Peyer's patch (tissue), 4 donors: ENCODE measurements at regions not wholly inside any gene's neighbourhood (a gene's known extent, or its start where the extent isn't known, plus 50 kb on each side); places are given as distances from the start of the nearest gene placed in this dataset.

ENCODE experiments used
- CTCF ChIP-seq, 6 experiments: fragments of 450-650 bp in 4 of 6; fragments of 200-600 bp in 2 of 6; sonication (generic) in 1 of 6; IDR thresholded peaks; one replicate each; pipeline ENCODE4 v1.5.1; 2017 to 2019; ENCODE audit warnings: antibody characterized with exemption in 6 of 6, mild to moderate bottlenecking in 3 of 6, moderate library complexity in 1 of 6
- POLR2A ChIP-seq, 2 donors: fragments of 450-650 bp; IDR thresholded peaks; one replicate each; pipeline ENCODE4 v1.5.1; 2017; ENCODE audit warnings: antibody characterized with exemption in 2 of 2, mild to moderate bottlenecking in 2 of 2, moderate library complexity in 2 of 2

- no peak for TF ChIP-seq CTCF (IDR thresholded peaks at IDR 0.05)
- no peak for TF ChIP-seq POLR2A (IDR thresholded peaks at IDR 0.05)
These were observed 482.9 kb upstream of the AKR1E2 start for GRCh38 chr10:4343091-4343490.
